Eye (tissue), 1 donor: ENCODE measurements at regions not wholly inside any gene's neighbourhood (a gene's known extent, or its start where the extent isn't known, plus 50 kb on each side); places are given as distances from the start of the nearest gene placed in this dataset.
"Not testable (repeated sequence)": the region's sequence is repeated elsewhere in the genome, so short reads cannot be mapped to it uniquely, and the experiment has no call there.

ENCODE experiments used
- DNase-seq: peaks from one replicate; pipeline ENCODE4 v3.0.0-alpha.2; 2015

GRCh38 chr13:53298396-53298795 lies 269.8 kb downstream of the OLFM4 start:
- no peak for DNase-seq

GRCh38 chr13:53301449-53301848 lies 272.8 kb downstream of the OLFM4 start:
- no peak for DNase-seq

GRCh38 chr13:53305419-53305818 lies 276.8 kb downstream of the OLFM4 start:
- DNase-seq, result not testable (repeated sequence)

GRCh38 chr13:53310786-53311185 lies 282.2 kb downstream of the OLFM4 start:
- DNase-seq, result peak; percentile 8

DNA sequence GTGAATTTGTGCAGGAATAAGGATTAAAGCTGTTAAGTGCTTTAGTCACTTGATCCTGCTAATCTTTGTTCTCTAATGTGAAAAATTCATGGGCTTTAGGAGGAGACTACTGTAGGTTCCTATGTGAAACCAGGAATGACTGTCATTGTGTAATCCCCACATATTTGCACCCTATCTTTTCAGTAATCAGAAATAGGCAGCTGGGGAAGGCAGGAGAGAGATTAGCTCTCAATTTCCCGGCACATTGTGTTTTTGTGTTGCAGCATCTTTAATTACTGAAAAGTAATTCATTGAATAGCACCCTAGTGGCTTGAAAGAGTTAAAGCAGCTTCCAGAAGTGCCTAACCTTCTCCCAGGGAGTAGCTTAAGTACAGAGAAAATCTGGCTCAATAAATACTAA lies 282.9 kb downstream of the OLFM4 start:
- no peak for DNase-seq

GRCh38 chr13:53321296-53321801 lies 292.7 kb downstream of the OLFM4 start:
- peak; percentile 42 for DNase-seq

DNA sequence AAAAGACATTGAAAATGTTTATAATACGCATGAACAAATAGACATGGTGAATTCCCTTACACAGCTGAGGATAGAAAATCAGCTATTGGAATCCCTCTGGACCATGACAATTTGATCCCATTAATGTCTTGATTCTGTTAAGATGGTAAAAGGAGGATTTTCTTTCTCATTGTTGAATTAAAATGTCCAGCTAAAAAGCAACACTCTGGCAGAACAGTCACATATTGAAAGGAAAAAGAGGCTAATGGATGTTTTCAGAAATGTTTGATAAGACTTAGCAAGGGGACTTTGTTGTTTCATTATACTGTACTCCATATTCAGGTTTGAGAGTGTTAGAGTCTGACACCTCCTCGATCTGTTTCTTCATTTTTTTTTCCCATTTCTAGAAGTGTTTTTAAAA lies 296.0 kb downstream of the OLFM4 start:
- DNase-seq, result no peak

DNA sequence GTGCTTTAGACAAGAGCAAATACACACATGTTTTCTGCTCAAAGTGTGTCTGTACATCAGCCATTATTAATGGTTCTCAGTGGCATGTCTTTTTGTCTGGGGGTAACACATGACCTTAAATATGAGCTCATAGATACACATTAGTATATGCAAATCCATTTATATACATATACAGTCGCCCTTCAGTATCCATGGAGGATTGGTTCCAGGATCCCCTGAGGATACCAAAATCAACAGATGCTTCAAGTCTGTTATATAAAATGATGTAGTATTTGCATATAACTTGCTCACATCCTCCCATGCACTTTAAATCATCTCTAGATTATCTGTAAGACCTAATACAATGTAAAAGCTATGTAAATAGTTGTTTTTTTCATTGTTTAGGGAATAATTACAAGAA lies 298.1 kb downstream of the OLFM4 start:
- no peak for DNase-seq

- DNase-seq, result no peak
These were observed 299.2 kb downstream of the OLFM4 start for GRCh38 chr13:53327680-53328315.

DNA sequence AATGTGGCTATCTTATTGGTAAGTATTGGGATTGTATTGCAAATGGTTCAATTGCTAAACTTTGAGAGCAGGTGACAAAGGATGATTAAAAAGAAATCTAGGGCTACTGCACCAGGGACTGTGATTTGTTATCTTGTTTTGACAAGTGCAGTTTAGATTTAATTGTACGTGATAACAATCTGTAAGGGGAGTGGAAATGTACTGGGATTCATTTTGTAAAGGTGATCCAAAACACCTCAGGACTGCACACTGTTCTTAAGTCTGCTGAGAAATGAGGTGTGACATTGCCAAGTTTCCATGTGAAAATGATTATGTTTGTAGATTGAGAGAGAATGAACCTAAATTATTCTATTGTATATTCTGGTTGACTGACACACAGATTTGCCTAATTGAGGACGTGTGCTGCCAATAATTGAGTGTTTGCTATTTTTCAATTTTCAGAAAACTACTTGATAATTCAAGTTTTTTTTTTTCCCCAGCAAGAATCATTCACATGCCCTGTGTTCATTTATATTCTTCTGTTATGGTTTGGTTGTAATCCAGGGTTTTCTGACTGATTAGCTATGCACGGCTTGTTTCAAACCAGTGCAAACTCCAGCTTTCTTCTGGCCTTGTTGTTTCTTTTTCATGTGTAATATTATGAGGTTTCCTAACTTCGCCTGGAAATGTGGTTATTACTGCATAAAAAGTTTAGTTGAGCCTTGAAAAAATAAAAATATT lies 308.0 kb downstream of the OLFM4 start:
- peak; percentile 28 for DNase-seq

GRCh38 chr13:53338760-53339159 lies 310.1 kb downstream of the OLFM4 start:
- no peak for DNase-seq

DNA sequence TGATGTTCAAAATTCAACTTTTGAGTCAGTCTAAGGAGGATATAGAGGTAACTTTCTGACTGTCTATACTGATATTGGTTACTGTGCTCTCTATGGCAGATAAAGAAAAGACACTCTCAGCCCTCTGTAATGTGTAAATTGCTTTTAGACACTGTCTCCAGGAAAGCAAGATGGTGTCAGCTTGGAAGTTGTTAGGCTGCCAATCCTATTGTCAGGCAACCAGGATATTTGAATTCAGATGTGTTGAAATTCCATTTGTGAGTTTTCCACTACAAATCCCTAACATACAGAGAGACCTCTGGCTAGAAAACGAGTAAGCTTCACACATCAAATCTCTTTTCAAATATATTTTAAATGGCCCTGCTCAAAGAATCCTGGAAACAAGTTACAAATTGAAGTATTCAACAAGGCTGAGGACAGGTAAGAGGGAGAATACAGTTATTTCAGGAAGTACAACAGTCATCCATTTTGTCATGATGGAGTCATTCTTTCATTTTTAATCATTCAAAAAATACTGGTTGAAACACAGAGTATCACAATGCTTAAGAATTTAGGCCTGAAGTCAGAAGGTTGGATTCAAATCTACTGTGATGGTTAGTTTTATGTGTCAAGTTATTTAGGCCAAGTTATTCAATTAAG lies 312.0 kb downstream of the OLFM4 start:
- DNase-seq, result no peak

- DNase-seq, result no peak
These were observed 312.5 kb downstream of the OLFM4 start for GRCh38 chr13:53341144-53341510.

DNA sequence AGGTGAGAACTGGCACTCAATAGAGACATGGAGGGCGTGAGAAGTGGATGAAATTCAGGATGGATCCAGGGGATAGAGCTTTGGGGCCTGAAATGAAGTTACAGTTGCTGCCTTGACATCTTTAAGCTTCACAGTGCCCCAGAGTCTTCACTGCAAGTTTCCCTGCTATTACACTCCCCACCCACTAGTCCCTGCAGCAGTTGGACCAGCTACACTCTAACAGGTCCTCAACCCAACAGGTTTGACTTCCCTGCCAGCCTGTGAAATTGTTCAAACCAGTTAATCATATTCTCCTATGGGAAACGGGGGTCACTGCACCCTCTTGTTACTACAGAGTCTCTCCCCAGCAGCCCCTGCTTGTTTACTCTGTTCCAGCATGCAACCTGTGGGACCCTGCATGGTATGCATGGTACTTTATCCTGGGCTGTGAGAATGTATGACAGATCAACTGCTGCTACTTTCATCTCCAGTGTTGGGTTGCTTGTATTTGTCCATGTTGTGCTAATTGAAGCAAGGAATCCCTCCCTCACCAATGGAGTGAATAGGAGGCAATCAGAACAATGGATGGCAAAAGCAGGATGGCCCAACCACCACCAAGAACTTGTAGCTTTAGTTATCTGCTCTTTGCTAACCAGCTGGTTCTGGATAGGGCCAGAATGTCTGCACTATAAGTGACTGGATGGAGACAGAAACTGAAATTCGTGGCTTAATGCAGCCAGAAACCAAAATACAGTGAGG lies 314.2 kb downstream of the OLFM4 start:
- no peak for DNase-seq

GRCh38 chr13:53343361-53343744 lies 314.7 kb downstream of the OLFM4 start:
- no peak for DNase-seq

DNA sequence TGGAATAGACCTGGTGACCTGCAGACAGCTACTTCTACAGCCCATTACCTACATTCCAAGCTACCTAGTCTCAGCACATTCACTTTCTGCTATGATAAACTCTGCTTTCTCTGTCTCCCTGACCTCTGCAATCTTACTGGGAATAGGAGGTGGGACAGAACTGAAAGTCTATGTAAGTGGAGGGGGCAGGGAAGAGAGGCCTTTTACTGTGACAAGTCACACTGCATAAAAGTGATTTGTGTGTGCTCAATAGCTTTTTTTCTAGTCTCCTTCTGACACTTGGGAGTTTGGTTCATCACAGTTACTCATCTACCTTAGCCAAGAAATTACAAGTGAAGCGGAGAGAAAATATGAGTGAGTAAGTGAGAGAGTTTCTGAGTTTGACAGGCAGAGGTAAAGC lies 322.4 kb downstream of the OLFM4 start:
- peak; percentile 41 for DNase-seq

DNA sequence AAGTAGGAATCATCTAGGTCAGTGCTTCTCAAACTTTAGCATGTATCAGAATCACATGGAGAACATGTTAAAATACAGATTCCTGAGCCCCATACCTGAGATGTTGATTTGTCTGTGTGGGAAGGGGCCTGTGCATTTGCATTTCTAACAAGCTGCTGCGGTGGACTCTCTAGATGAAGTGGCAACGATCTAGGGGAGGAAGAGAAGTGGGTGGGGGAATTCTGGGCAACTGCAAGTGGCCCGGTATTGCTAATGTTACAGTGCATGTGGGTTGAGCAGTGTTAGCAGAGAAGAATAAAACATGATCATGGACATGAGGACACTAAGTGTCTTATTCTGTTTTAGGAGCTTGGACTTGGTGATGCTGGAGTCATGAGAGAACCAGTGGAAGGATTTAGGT lies 329.0 kb downstream of the OLFM4 start:
- no peak for DNase-seq

DNA sequence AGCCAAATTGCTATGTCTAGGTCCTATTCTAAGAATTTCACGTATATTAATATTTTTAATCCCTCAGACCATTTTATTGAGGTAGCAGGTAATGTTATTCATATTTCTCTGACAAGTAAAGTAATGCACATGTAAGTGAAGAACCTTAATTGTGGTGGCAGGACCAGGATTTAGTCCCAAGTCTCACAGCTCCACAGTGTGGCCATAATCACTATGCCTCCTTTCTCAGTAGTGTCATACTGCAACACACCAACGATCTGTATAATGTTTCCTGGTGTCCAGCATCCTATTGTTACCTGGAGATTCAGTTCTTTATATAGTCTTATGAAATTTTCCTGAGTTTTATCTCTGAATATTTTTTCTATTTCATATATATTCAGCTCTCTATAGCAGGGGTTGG lies 340.3 kb downstream of the OLFM4 start:
- DNase-seq, result no peak

DNA sequence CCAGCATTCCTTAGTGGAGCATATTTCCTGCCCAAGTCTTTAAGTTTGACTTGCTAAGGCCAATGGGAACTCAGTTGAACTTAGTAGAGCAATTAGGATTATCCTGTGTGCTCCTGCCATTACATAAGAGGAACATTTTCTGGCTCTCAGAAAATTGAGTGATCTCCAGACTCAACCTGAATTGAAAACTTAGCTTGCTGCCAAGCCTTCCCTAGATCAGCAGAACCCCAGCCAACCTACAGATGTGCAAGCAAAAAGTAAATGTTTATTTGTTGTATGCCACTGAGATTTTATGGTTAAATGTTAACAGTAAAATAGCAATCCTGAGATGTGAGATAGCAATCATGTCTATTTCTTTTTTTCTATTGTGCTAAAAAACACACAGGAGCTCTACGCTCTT lies 350.9 kb downstream of the OLFM4 start:
- DNase-seq, result no peak

GRCh38 chr13:53382008-53382407 lies 353.4 kb downstream of the OLFM4 start:
- no peak for DNase-seq

- DNase-seq, result no peak
These were observed 369.4 kb downstream of the OLFM4 start for GRCh38 chr13:53398051-53398450.

DNA sequence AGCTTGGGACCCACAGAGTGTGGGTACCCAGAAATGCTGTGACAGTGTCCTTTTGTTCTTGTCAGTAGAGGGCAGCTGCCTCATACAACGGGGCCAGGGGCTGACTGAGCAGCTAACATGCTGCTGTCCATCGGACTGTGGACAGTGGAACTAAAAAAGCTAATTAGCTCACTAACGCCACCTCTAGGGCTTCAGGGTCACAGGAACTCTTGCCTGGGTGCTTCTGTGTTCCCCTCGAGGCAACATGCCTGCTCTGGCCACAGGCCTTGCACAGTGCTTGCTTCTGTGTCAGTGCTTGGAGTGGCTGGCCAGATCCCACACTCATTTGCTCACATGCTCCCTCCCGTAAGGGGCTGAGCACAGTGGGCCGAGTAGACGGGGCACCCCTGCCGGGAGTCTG lies 377.0 kb downstream of the OLFM4 start:
- DNase-seq, result no peak

GRCh38 chr13:53408306-53408705 lies 379.7 kb downstream of the OLFM4 start:
- DNase-seq, result no peak
